GM19395 (cell line): ENCODE measurements at regions not wholly inside any gene's neighbourhood (a gene's known extent, or its start where the extent isn't known, plus 50 kb on each side); places are given as distances from the start of the nearest gene placed in this dataset.

ENCODE experiments used
- ATAC-seq: cut with Tn5 transposase; IDR thresholded peaks from one replicate; pipeline ENCODE4 v1.9.1; 2021; ENCODE audit warnings: mild to moderate bottlenecking, moderate library complexity; ENCODE audit not compliant: unreplicated experiment

DNA sequence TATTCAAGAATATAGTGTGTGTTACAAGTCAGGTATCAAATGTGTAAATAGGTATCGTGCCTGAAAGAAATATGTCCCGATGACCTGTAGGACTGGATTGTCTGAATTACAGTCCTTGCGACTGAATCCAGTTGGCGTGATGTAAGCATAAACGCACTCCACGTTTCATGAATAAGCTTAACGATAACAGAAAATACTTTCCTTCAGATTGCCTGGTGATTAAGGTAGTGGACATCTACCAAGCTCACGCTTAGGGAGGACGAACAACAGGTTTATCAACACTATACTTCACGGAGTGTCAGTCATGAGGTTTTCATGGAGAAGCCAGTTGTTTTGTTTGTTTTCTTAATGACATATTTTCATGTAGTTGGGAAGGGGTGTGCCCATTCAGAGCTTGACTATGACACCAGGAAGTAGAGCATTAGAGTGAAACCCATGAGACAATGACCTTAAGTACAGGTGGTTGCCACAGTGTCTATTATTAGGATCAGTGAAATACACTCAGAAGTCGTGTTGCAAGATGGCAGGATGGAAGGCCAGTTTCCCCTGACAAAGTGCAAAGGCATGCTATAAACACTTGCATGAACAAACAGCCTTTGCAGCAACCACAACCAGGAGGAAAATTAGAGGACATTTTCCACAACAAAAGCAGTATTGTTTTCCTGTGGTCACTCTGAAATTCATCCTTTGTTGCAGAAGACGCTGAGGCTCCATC lies 305.8 kb upstream of the PRDM1 start:
- peak; percentile 58 for ATAC-seq

DNA sequence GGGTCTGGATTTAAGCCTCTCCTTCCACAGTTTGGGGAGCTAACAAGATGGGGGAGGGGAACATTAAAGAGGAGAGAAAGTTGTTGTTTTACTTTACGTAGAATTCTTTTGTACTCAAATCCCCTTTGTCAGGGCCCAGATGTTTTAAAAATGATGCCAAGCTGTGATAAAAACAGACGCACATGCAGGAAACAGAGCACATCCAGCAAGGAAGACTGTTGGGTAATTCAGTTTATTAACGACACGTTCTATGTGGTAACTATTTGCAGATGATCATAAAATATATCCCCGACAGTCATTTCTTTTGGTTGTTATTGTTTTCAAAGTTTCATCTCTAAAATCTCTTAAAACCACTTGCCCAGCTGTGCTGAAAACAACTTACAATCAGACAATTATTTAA lies 307.0 kb upstream of the PRDM1 start:
- ATAC-seq: no peak

DNA sequence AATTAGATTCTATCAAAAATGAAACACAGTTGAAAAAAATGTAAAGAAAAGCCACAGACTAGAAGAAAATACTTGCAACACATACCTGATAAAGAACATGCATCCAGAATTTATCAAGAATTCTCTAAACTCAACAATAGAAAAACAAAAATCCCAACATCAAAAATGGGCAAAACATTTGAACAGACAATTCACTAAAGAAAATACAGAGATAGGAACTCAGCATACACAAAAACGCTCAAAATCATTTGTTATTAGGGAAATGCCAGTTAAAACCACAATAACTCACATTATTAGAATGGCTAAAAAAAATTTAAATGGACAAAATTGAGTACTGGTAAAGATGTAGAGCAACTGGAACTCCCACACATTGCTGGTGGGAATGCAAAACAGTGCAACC lies 311.0 kb upstream of the PRDM1 start:
- ATAC-seq: no peak

- peak; percentile 89 for ATAC-seq
These were observed 311.9 kb upstream of the PRDM1 start for GRCh38 chr6:105774247-105774646.

DNA sequence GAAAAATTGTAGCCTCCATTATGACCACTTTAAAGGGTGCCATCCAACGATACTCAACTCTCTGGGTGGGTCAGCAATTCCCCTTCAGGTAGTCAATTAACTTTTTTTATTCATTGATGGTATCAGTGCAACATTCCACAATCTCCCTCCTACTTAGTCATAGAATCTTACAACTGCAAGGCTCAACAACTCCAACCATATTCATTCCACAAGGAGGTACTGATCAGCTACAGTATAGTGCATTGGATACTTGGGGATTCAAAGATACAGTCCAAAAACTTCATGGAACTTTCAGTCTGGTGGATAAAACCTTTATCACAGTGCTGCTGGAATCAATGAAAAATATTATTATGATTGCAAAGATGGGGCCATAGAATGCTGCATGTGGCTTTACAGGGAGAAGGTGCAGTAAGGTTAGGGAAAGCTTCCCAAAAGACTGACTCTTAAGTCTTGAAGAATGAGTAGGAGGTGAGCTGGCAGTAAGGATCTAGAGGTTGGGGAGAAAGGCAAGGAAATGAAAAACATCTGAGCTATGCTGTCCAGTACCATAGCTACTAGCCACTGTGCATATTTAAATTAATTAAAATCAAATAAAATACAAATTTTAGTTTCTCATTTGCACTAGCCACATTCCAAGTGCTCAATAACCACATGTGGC lies 314.7 kb upstream of the PRDM1 start:
- no peak for ATAC-seq

DNA sequence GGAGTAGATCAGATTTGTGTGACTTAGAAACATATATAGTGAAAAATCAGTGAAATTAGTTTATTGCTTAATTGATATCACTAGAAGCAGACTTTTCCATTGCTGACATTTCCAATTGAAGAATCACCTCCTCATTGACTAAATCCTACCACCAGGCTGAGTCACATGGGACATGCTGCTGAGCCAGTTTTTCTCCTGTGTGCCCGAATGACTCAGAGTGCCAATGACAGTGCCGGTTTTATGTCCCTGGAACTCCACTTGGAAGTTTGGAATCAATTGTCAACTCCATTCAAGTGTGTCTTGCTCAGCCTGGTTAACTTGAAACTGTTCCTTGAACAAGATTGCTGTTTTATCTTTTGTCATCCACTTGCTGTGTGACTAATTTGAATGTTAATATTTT lies 316.1 kb upstream of the PRDM1 start:
- no peak for ATAC-seq

GRCh38 chr6:105769197-105769596 lies 316.9 kb upstream of the PRDM1 start:
- ATAC-seq: no peak

DNA sequence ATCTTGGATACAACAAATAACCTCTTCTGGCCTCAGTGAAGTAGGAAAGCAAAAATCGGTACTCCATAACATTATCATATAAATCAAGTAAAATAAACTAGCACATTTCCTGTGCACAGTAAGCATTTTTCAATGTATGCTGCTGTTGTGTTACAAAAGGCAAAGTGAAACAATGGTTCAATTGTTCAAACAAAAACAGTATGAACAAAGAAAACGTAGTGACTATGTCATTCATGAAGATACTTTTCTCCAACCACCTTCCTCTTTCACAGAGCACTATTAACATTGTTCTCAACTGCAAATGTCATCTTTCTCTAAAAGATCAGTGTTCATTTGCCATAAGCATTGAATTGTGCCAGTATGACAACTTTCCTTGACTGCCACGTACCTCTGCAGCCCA lies 318.6 kb upstream of the PRDM1 start:
- ATAC-seq: no peak

DNA sequence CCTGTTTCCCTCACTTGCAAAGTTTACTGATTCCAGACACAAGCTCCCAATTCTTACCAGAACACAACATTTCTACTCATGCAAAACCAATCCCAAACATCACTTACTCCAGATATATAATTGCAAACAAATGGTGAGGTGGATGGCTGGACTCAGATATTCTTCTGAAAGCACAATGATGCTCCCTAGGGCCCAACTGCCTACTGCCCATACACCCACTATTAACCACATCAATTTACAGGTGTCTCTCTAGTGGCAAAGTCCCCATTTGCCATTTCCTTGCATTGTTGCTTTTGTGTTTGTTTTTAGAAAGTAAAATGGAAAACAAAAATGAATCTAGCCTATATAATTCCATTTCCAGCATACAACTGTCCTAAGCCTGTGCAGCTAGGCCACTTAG lies 320.9 kb upstream of the PRDM1 start:
- no peak for ATAC-seq

DNA sequence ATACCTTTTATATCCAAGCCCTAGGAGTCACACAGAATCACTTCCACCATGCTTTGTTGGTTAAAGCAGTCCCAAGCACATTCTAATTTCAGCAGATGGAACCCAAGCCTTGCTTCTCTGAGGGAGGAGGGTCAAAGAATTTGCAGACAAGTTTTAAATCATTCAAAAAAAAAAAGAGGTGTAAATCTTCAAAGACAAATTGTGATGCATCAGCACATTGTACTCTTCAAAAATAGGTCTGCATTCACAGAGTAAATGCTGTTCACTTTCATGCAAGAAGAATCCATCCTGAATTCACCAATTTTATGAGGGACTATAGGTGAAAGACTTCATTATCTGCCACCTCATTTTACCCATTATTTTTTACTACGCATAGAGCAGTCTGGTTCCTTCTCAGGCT lies 321.8 kb upstream of the PRDM1 start:
- ATAC-seq: no peak

GRCh38 chr6:105763866-105764265 lies 322.3 kb upstream of the PRDM1 start:
- ATAC-seq: no peak

- no peak for ATAC-seq
These were observed 325.4 kb upstream of the PRDM1 start for GRCh38 chr6:105760746-105761145.

DNA sequence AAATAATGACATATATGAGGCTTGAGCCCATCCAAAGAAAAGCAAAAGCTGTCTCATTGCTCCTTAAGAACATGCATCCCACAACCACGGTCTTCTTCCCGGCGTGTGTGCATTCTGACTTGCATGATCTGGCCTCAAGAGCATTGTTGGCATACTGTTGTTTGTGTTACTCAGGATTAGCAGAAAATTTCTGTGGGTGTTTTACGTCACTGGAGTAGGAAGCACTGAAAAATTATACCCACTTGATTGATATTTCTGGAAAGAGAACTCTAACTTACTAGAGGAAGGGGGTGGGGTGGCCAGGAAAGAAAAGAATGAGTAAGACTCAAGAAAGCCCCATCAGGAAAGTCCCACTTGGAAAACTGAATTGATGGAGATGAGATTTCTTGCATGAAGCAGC lies 326.2 kb upstream of the PRDM1 start:
- no peak for ATAC-seq

GRCh38 chr6:105759015-105759414 lies 327.1 kb upstream of the PRDM1 start:
- no peak for ATAC-seq

GRCh38 chr6:105757512-105758200 lies 328.5 kb upstream of the PRDM1 start:
- peak; percentile 98 for ATAC-seq

- no peak for ATAC-seq
These were observed 330.3 kb upstream of the PRDM1 start for GRCh38 chr6:105755885-105756284.

GRCh38 chr6:105753620-105754211 lies 332.4 kb upstream of the PRDM1 start:
- ATAC-seq: no peak

- ATAC-seq: no peak
These were observed 332.9 kb upstream of the PRDM1 start for GRCh38 chr6:105753207-105753606.

GRCh38 chr6:105750089-105750488 lies 336.0 kb upstream of the PRDM1 start:
- no peak for ATAC-seq

DNA sequence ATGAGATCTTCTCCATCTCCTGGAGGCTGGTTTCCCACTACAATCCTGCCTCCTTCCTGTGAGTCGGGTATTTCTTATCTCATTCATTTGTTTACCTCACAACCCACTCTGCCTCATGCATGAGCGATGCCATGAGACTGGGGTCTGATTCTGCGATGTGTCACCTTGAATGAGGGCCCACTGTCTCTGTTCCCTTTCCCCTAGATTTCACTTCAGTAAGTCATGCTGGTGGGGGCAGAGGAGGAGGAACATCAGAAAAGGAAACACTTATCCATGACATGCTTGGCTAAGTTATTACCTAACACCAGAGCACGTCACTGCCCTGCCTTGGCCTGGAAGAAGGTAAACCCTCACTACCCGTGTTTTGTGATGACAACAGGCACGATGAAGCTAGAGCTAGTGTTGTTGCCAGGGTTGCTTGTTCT lies 337.4 kb upstream of the PRDM1 start:
- no peak for ATAC-seq

GRCh38 chr6:105747823-105748405 lies 338.2 kb upstream of the PRDM1 start:
- ATAC-seq: no peak
